H9 (cell line): ENCODE measurements at regions not wholly inside any gene's neighbourhood (a gene's known extent, or its start where the extent isn't known, plus 50 kb on each side); places are given as distances from the start of the nearest gene placed in this dataset.

Experiments
- DNase-seq: peaks from one replicate; pipeline ENCODE4 v3.0.0-alpha.2; 2017
- H2AFZ ChIP-seq: one replicate; pipeline ENCODE4 v1.6.1; 2013; ENCODE audit warnings: mild to moderate bottlenecking, low read length, control low read depth, moderate library complexity
- H2AK5ac ChIP-seq: 2 replicates; pipeline ENCODE4 v1.6.1; 2013; ENCODE audit warnings: low read length, control low read depth, mixed read lengths; ENCODE audit not compliant: insufficient read length
- H2BK120ac ChIP-seq: one replicate; pipeline ENCODE4 v1.6.1; 2013; ENCODE audit warnings: low read depth, mild to moderate bottlenecking, low read length, control low read depth, inconsistent platforms; ENCODE audit not compliant: poor library complexity, severe bottlenecking
- H2BK12ac ChIP-seq: 2 replicates; pipeline ENCODE4 v1.6.1; 2013; ENCODE audit warnings: low read length, control low read depth, mixed read lengths, low read depth; ENCODE audit not compliant: insufficient read length
- H2BK15ac ChIP-seq: 2 replicates; pipeline ENCODE4 v1.6.1; 2013; ENCODE audit warnings: low read depth, low read length, control low read depth
- H2BK20ac ChIP-seq: one replicate; pipeline ENCODE4 v1.6.1; 2013; ENCODE audit warnings: low read depth, mild to moderate bottlenecking, low read length, control low read depth, inconsistent platforms; ENCODE audit not compliant: poor library complexity, severe bottlenecking
- H2BK5ac ChIP-seq: 2 replicates; pipeline ENCODE4 v1.6.1; 2013; ENCODE audit warnings: low read length, control low read depth, mixed read lengths; ENCODE audit not compliant: insufficient read length
- H3K14ac ChIP-seq: 2 replicates; pipeline ENCODE4 v1.6.1; 2013; ENCODE audit warnings: low read length, control low read depth; ENCODE audit not compliant: insufficient read depth
- H3K18ac ChIP-seq: 2 replicates; pipeline ENCODE4 v1.6.1; 2013; ENCODE audit warnings: low read depth, mild to moderate bottlenecking, mixed read lengths, low read length, control low read depth; ENCODE audit not compliant: insufficient read length
- H3K23ac ChIP-seq: 2 replicates; pipeline ENCODE4 v1.6.1; 2013; ENCODE audit warnings: low read length, control low read depth, mixed read lengths, low read depth; ENCODE audit not compliant: insufficient read length
- H3K23me2 ChIP-seq: 2 replicates; pipeline ENCODE4 v1.6.1; 2013; ENCODE audit warnings: low read depth, mild to moderate bottlenecking, mixed read lengths, low read length, control low read depth; ENCODE audit not compliant: insufficient read length, poor library complexity, severe bottlenecking
- H3K27ac ChIP-seq: 2 replicates; pipeline ENCODE4 v1.5.1; 2013; ENCODE audit warnings: low read length, control low read depth, mixed read lengths, low read depth; ENCODE audit not compliant: insufficient read length
- H3K27me3 ChIP-seq: 2 replicates; pipeline ENCODE4 v1.6.1; 2013; ENCODE audit warnings: low read length, control low read depth, inconsistent platforms; ENCODE audit not compliant: insufficient read depth
- H3K4ac ChIP-seq: 2 replicates; pipeline ENCODE4 v1.6.1; 2013; ENCODE audit warnings: low read depth, mild to moderate bottlenecking, control low read depth, inconsistent platforms, low read length, moderate library complexity
- H3K4me1 ChIP-seq: 2 replicates; pipeline ENCODE4 v1.6.1; 2013; ENCODE audit warnings: low read length, control low read depth, inconsistent platforms; ENCODE audit not compliant: insufficient read depth
- H3K4me2 ChIP-seq: 2 replicates; pipeline ENCODE4 v1.6.1; 2013; ENCODE audit warnings: low read length, control low read depth, mixed read lengths; ENCODE audit not compliant: insufficient read length, insufficient read depth
- H3K56ac ChIP-seq: 2 replicates; pipeline ENCODE4 v1.6.1; 2013; ENCODE audit warnings: low read depth, mild to moderate bottlenecking, mixed read lengths, low read length, control low read depth; ENCODE audit not compliant: insufficient read length
- H3K79me1 ChIP-seq: 2 replicates; pipeline ENCODE4 v1.6.1; 2013; ENCODE audit warnings: low read depth, mild to moderate bottlenecking, moderate library complexity, low read length, control low read depth, inconsistent platforms; ENCODE audit not compliant: insufficient read depth, poor library complexity, severe bottlenecking
- H3K79me2 ChIP-seq: 2 replicates; pipeline ENCODE4 v1.6.1; 2013; ENCODE audit warnings: low read length, control low read depth, inconsistent platforms; ENCODE audit not compliant: insufficient read depth
- H3K9ac ChIP-seq: 2 replicates; pipeline ENCODE4 v1.6.1; 2013; ENCODE audit warnings: low read length, control low read depth, mixed read lengths; ENCODE audit not compliant: insufficient read length; ENCODE audit errors: extremely low read depth
- H3K9me3 ChIP-seq: one replicate; pipeline ENCODE4 v1.6.1; 2013; ENCODE audit warnings: low read depth, low read length, inconsistent platforms; ENCODE audit not compliant: control insufficient read depth
- H3T11ph ChIP-seq: one replicate; pipeline ENCODE4 v1.6.1; 2013; ENCODE audit warnings: mild to moderate bottlenecking, low read length, control low read depth, inconsistent platforms
- H4K20me1 ChIP-seq: one replicate; pipeline ENCODE4 v1.6.1; 2013; ENCODE audit not compliant: control insufficient read depth, insufficient read length, insufficient read depth
- H4K5ac ChIP-seq: 2 replicates; pipeline ENCODE4 v1.6.1; 2013; ENCODE audit warnings: low read depth, mild to moderate bottlenecking, mixed read lengths, low read length, control low read depth; ENCODE audit not compliant: insufficient read length
- H4K8ac ChIP-seq: replicated peaks from 2 replicates; pipeline ENCODE4 v1.6.1; 2013; ENCODE audit warnings: low read length, control low read depth, mixed read lengths, low read depth; ENCODE audit not compliant: insufficient read length
- H4K91ac ChIP-seq: 2 replicates; pipeline ENCODE4 v1.6.1; 2013; ENCODE audit warnings: low read depth, mild to moderate bottlenecking, moderate library complexity, mixed read lengths, low read length, control low read depth; ENCODE audit not compliant: insufficient read length
- H3K27ac Mint-ChIP-seq, 3 experiments: 2 replicates in 2 of 3; 3 replicates in 1 of 3; pipeline ENCODE4 v1.8.0; 2020 to 2021; ENCODE audit warnings: mixed read lengths in 3 of 3, mild to moderate bottlenecking in 1 of 3, moderate library complexity in 1 of 3
- H3K27me3 Mint-ChIP-seq: 2 replicates; pipeline ENCODE4 v1.8.0; 2021; ENCODE audit warnings: low read depth, mild to moderate bottlenecking, moderate library complexity, mixed read lengths
- H3K36me3 Mint-ChIP-seq, 3 experiments: 2 replicates in 2 of 3; 3 replicates in 1 of 3; pipeline ENCODE4 v1.8.0; 2020 to 2021; ENCODE audit warnings: low read depth in 3 of 3, mixed read lengths in 3 of 3; ENCODE audit not compliant: insufficient read depth in 1 of 3
- H3K4me1 Mint-ChIP-seq, 2 experiments: 2 replicates each; pipeline ENCODE4 v1.8.0; 2020; ENCODE audit warnings: mixed read lengths in 2 of 2
- H3K4me3 Mint-ChIP-seq, 2 experiments: 2 replicates in 1 of 2; 3 replicates in 1 of 2; pipeline ENCODE4 v1.8.0; 2020 to 2021; ENCODE audit warnings: mild to moderate bottlenecking in 2 of 2, mixed read lengths in 2 of 2, moderate library complexity in 1 of 2
- H3K9me3 Mint-ChIP-seq, 2 experiments: 2 replicates in 1 of 2; 3 replicates in 1 of 2; pipeline ENCODE4 v1.8.0; 2020; ENCODE audit warnings: mild to moderate bottlenecking in 2 of 2, mixed read lengths in 2 of 2, moderate library complexity in 1 of 2
- CTCF ChIP-seq: fragments of 200-600 bp; sonication (generic); conservative IDR thresholded peaks from 3 replicates; pipeline ENCODE4 v1.8.0; 2021; ENCODE audit warnings: antibody characterized with exemption, mild to moderate bottlenecking
- WGBS: extraction: QIAGEN DNeasy Blood & Tissue Kit; methylation state at CpG from one replicate; pipeline ENCODE4 v1.1.7; 2013; ENCODE audit warnings: missing lambda C conversion rate, low lambda C conversion rate, mixed read lengths; ENCODE audit not compliant: insufficient read length; ENCODE audit errors: extremely low coverage; 5-methylcytosine and 5-hydroxymethylcytosine counted together

DNA sequence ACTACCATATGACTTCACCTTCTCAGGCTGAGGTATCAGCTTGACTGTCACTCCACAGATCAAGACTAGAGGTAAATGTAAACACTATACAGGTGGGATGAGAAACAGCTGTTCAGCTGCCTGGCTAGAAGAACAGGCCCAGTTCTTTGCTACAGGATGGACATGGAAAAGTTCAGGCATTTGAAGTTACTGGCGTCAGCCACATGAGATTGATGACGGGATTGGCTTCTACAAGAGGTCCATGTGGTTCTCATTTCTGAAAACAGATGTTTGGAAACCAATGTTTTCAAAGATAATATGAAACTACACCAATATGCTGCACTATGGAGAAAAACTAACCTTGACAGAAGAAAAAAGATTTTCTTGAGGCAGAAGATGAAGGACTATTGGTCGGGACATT lies 324.1 kb downstream of the CDH10 start:
- Histone ChIP-seq H3K4ac (no peak overlapping the region), H2BK15ac (no peak overlapping the region)
- no CpG with 5 or more reads among the region's 3 CpGs for WGBS

More for the DNA sequence above, 324.1 kb downstream of the CDH10 start:
- peaks cover 0 to 3% of the 10 kb centered on the region in 2 experiments; a peak in 1 of 4 replicates for H3K4me1 Mint-ChIP-seq
- Histone ChIP-seq H3K4me2 (no peak overlapping the region), H4K20me1 (no peaks in the 10 kb centered on the region), H3K9me3 (no peaks in the 10 kb centered on the region), H4K5ac (no peak overlapping the region), H3K79me1 (no peaks in the 10 kb centered on the region), H2BK20ac (no peak overlapping the region), H3K23ac (no peak overlapping the region), H3K56ac (no peak overlapping the region), H3K23me2 (no peaks in the 10 kb centered on the region), H2BK120ac (no peak overlapping the region), H3K9ac (no peak overlapping the region), H3K14ac (no peak overlapping the region), H2AFZ (no peak overlapping the region), H3K27me3 (no peaks in the 10 kb centered on the region), H3K4me1 (no peaks in the 10 kb centered on the region), H2AK5ac (no peak overlapping the region), H2BK12ac (no peak overlapping the region), H2BK5ac (no peak overlapping the region), H3K18ac (no peak overlapping the region), H4K91ac (no peak overlapping the region), H3K79me2 (no peaks in the 10 kb centered on the region), H4K8ac (no peak overlapping the region), H3T11ph (no peak overlapping the region), H3K27ac (no peak overlapping the region)
- H3K36me3 Mint-ChIP-seq = peaks cover 2 to 9% (median 3%) of the 10 kb centered on the region in 3 experiments; a peak in 5 of 7 replicates
- peaks cover 9% of the 10 kb centered on the region in 2 experiments; a peak in 4 of 5 replicates for H3K9me3 Mint-ChIP-seq
- H3K27me3 Mint-ChIP-seq = no peaks in the 10 kb centered on the region
- no peak for TF ChIP-seq CTCF
- no peak for DNase-seq
- no peak overlapping the region for H3K27ac Mint-ChIP-seq
- no peak overlapping the region for H3K4me3 Mint-ChIP-seq
